ENCODE measurements at regions not wholly inside any gene's neighbourhood (a gene's known extent, or its start where the extent isn't known, plus 50 kb on each side); places are given as distances from the start of the nearest gene placed in this dataset.

- Histone ChIP-seq H3K4me2 (no peak overlapping the region), H3K79me2 (ENCODE audit: insufficient read depth) (no peaks in the 10 kb centered on the region), H3K9ac (no peak overlapping the region), H3K4me1 (ENCODE audit: control insufficient read depth in 1 of 2, insufficient read depth in 2 of 2, low read depth in 1 of 2, low read length in 1 of 2) (no peaks in the 10 kb centered on the region; a peak in 1 of 4 replicates), H3K4me3 (ENCODE audit: low read depth in 2 of 2, low read length in 1 of 2) (no peak overlapping the region), H2AFZ (ENCODE audit: low read depth) (no peak overlapping the region), H3K9me2 (no peaks in the 10 kb centered on the region), H3F3A (replicated peaks; ENCODE audit: insufficient read depth) (no peaks in the 10 kb centered on the region), H4K20me1 (ENCODE audit: insufficient read depth) (no peaks in the 10 kb centered on the region), H3K36me3 (replicated peaks in 1 of 2; ENCODE audit: control insufficient read depth in 1 of 2, insufficient read depth in 2 of 2, low read length in 1 of 2) (no peaks in the 10 kb centered on the region), H3K27ac (ENCODE audit: low read depth in 2 of 2, low read length in 1 of 2) (no peak overlapping the region), H3K27me3 (ENCODE audit: insufficient read depth) (no peaks in the 10 kb centered on the region), H3K9me3 (no peaks in the 10 kb centered on the region)
- DNase-seq = no peak
- 53% methylated on average over 1 of the region's 1 CpG for WGBS (ENCODE audit: low lambda C conversion rate)
- ChIA-PET POLR2A (no interaction called here), CTCF (interaction anchor here (0.9 kb wide), 1 partner anchor 12 kb away, joined by 3 read pairs; no protein-coding TSS in a partner anchor)
- TF ChIP-seq GATA2 (CRISPR knock-in tag; IDR thresholded peaks at IDR 0.05) (no peak), ZBTB33 (IDR thresholded peaks at IDR 0.05; ENCODE audit: borderline replicate concordance, low read depth) (no peak)
Observed at GRCh38 chr12:88645816-88646215, 65.5 kb upstream of the KITLG start.

DNA sequence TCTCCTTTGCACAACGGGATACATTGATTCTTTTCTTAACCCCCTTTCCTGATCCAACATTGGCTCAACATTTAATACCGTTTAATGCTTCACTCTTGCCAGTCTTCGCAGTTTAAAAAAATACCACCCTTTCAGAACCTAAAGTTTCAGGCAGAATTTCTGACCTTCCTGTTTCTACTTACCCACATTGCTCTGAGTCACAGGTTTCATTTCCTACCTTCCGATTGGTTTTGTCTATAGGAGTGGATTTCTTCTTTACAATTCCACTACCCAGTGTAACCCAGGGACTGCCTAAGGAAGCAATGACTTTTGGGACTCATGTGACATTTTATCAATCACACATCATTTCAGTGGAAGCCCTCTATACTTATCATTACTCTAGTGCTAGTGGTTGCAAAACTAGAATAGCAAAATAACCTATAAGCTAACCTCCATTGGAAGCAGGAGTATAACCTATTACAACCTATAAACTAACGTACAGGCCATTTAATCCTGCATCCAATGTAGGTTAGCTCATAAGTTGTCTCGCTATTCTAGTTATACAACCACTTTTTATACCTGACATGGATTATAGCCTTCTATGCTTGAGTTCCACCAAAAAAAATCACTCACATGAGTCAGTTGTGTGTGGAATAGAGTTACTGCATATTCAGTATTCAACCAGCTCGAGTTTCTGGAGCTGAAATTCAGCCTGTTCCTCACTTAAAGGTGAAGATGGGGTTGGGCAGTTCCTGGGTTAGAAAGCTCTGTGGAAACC, 64.9 kb upstream of the KITLG start:
- Histone ChIP-seq H3K27ac (ENCODE audit: low read depth in 2 of 2, low read length in 1 of 2) (no peak overlapping the region), H3K9ac (no peak overlapping the region), H3K4me2 (no peak overlapping the region), H3K4me1 (ENCODE audit: control insufficient read depth in 1 of 2, insufficient read depth in 2 of 2, low read depth in 1 of 2, low read length in 1 of 2) (peaks cover 0 to 1% of the 10 kb centered on the region in 2 experiments; a peak in 1 of 4 replicates), H3K27me3 (ENCODE audit: insufficient read depth) (no peaks in the 10 kb centered on the region), H3F3A (replicated peaks; ENCODE audit: insufficient read depth) (no peaks in the 10 kb centered on the region), H2AFZ (ENCODE audit: low read depth) (no peak overlapping the region), H3K79me2 (ENCODE audit: insufficient read depth) (no peaks in the 10 kb centered on the region), H3K9me2 (no peaks in the 10 kb centered on the region), H3K9me3 (no peaks in the 10 kb centered on the region), H3K36me3 (replicated peaks in 1 of 2; ENCODE audit: control insufficient read depth in 1 of 2, insufficient read depth in 2 of 2, low read length in 1 of 2) (no peaks in the 10 kb centered on the region), H3K4me3 (ENCODE audit: low read depth in 2 of 2, low read length in 1 of 2) (no peak overlapping the region), H4K20me1 (ENCODE audit: insufficient read depth) (no peaks in the 10 kb centered on the region)
- ChIA-PET POLR2A (no interaction called here), CTCF (interaction anchor here (0.9 kb wide), 1 partner anchor 11 kb away, joined by 3 read pairs; no protein-coding TSS in a partner anchor)
- TF ChIP-seq GABPA (IDR thresholded peaks at IDR 0.05; ENCODE audit: low read depth) = no peak
- DNase-seq = no peak
- WGBS (ENCODE audit: low lambda C conversion rate) = 81% methylated on average over 7 of the region's 7 CpGs

GRCh38 chr12:88643685-88644084, 63.4 kb upstream of the KITLG start:
- Histone ChIP-seq H3K9me2 (no peaks in the 10 kb centered on the region), H3K79me2 (ENCODE audit: insufficient read depth) (no peaks in the 10 kb centered on the region), H3K4me2 (no peak overlapping the region), H3F3A (replicated peaks; ENCODE audit: insufficient read depth) (no peaks in the 10 kb centered on the region), H3K4me3 (ENCODE audit: low read depth in 2 of 2, low read length in 1 of 2) (no peak overlapping the region), H3K4me1 (ENCODE audit: control insufficient read depth in 1 of 2, insufficient read depth in 2 of 2, low read depth in 1 of 2, low read length in 1 of 2) (peaks cover 2 to 16% of the 10 kb centered on the region in 2 experiments; a peak in 2 of 4 replicates), H3K36me3 (replicated peaks in 1 of 2; ENCODE audit: control insufficient read depth in 1 of 2, insufficient read depth in 2 of 2, low read length in 1 of 2) (no peaks in the 10 kb centered on the region), H3K27me3 (ENCODE audit: insufficient read depth) (no peaks in the 10 kb centered on the region), H3K9me3 (no peaks in the 10 kb centered on the region), H3K27ac (ENCODE audit: low read depth in 2 of 2, low read length in 1 of 2) (no peak overlapping the region), H4K20me1 (ENCODE audit: insufficient read depth) (no peaks in the 10 kb centered on the region), H2AFZ (ENCODE audit: low read depth) (no peak overlapping the region), H3K9ac (no peak overlapping the region)
- ChIA-PET POLR2A (no interaction called here), CTCF (interaction anchor here (0.6 to 1.5 kb wide), 3 partner anchors 15 to 181 kb away, joined by 3 to 4 read pairs (median 3); no protein-coding TSS in a partner anchor)
- WGBS (ENCODE audit: low lambda C conversion rate) = 92% methylated on average over 2 of the region's 2 CpGs
- no peak for DNase-seq
- TF ChIP-seq REST (IDR thresholded peaks at IDR 0.05; ENCODE audit: low read depth, low read length) (no peak), FOXM1 (IDR thresholded peaks at IDR 0.05; ENCODE audit: low read depth) (no peak), TEAD4 (IDR thresholded peaks at IDR 0.05; ENCODE audit: borderline replicate concordance, insufficient read depth) (no peak), MXI1 (IDR thresholded peaks at IDR 0.05; ENCODE audit: low read depth, low read length) (no peak), FOXJ3 (CRISPR knock-in tag; IDR thresholded peaks at IDR 0.05) (no peak), RCOR1 (IDR thresholded peaks at IDR 0.05; ENCODE audit: low read length) (no peak), SIN3A (IDR thresholded peaks at IDR 0.05; ENCODE audit: borderline replicate concordance, low read depth, low read length) (no peak), TCF12 (IDR thresholded peaks at IDR 0.05) (no peak)
- TF ChIP-seq, protein P1, sequence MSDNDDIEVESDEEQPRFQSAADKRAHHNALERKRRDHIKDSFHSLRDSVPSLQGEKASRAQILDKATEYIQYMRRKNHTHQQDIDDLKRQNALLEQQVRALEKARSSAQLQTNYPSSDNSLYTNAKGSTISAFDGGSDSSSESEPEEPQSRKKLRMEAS (IDR thresholded peaks at IDR 0.05; ENCODE audit: low read depth) = no peak
- TF ChIP-seq, protein P2, sequence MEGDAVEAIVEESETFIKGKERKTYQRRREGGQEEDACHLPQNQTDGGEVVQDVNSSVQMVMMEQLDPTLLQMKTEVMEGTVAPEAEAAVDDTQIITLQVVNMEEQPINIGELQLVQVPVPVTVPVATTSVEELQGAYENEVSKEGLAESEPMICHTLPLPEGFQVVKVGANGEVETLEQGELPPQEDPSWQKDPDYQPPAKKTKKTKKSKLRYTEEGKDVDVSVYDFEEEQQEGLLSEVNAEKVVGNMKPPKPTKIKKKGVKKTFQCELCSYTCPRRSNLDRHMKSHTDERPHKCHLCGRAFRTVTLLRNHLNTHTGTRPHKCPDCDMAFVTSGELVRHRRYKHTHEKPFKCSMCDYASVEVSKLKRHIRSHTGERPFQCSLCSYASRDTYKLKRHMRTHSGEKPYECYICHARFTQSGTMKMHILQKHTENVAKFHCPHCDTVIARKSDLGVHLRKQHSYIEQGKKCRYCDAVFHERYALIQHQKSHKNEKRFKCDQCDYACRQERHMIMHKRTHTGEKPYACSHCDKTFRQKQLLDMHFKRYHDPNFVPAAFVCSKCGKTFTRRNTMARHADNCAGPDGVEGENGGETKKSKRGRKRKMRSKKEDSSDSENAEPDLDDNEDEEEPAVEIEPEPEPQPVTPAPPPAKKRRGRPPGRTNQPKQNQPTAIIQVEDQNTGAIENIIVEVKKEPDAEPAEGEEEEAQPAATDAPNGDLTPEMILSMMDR (IDR thresholded peaks at IDR 0.05) = no peak
